WTC11 (cell line): ENCODE measurements at regions not wholly inside any gene's neighbourhood (a gene's known extent, or its start where the extent isn't known, plus 50 kb on each side); places are given as distances from the start of the nearest gene placed in this dataset.

Source experiments
- ATAC-seq: fragments of 200-7000 bp; cut with Tn5 transposase; 2 replicates; pipeline ENCODE4 v1.10.0; 2021; ENCODE audit warnings: mild to moderate bottlenecking, moderate library complexity
- CTCF ChIA-PET: fragments of 300-600 bp; sonication (Branson Sonifier 250); formaldehyde crosslinking; loops from one replicate; lab custom pipeline; 2021; ENCODE audit warnings: antibody characterized with exemption; lab: Charles Lee
- POLR2A ChIA-PET: fragments of 350-600 bp; sonication (Branson Sonifier 250); formaldehyde crosslinking; loops from one replicate; lab custom pipeline; 2021; ENCODE audit warnings: antibody characterized with exemption; lab: Charles Lee
- DNase-seq: peaks from one replicate; pipeline ENCODE4 v3.0.0; 2021; ENCODE audit warnings: low spot score
- H3K27ac Mint-ChIP-seq: 2 replicates; pipeline ENCODE4 v1.8.0; 2021; ENCODE audit warnings: mixed read lengths
- H3K27me3 Mint-ChIP-seq: 2 replicates; pipeline ENCODE4 v1.8.0; 2021; ENCODE audit warnings: low read depth, mild to moderate bottlenecking, moderate library complexity, mixed read lengths
- H3K36me3 Mint-ChIP-seq: 2 replicates; pipeline ENCODE4 v1.8.0; 2021; ENCODE audit warnings: mixed read lengths
- H3K4me1 Mint-ChIP-seq: 2 replicates; pipeline ENCODE4 v1.8.0; 2022; ENCODE audit warnings: mixed read lengths
- H3K4me3 Mint-ChIP-seq: 2 replicates; pipeline ENCODE4 v1.8.0; 2021; ENCODE audit warnings: mild to moderate bottlenecking, moderate library complexity, mixed read lengths
- H3K9me3 Mint-ChIP-seq: 2 replicates; pipeline ENCODE4 v1.8.0; 2021; ENCODE audit warnings: mixed read lengths
- ATF1 ChIP-seq: sonication (generic); formaldehyde crosslinking; IDR thresholded peaks from 2 replicates; pipeline ENCODE4 v1.8.1; 2023; ENCODE audit warnings: mild to moderate bottlenecking, moderate library complexity, missing genetic modification reagents
- CBFB ChIP-seq: sonication (generic); formaldehyde crosslinking; IDR thresholded peaks from 2 replicates; pipeline ENCODE4 v1.8.1; 2022; ENCODE audit warnings: mild to moderate bottlenecking, low read depth, missing genetic modification reagents
- CREB1 ChIP-seq: sonication (generic); formaldehyde crosslinking; IDR thresholded peaks from 2 replicates; pipeline ENCODE4 v1.8.0; 2023; ENCODE audit warnings: mild to moderate bottlenecking, missing genetic modification reagents
- ERG ChIP-seq: fragments of 250-450 bp; sonication (Bioruptor Pico); IDR thresholded peaks from 2 replicates; pipeline ENCODE4 v1.8.0; 2021; ENCODE audit warnings: mild to moderate bottlenecking
- ESRRA ChIP-seq: sonication (generic); formaldehyde crosslinking; IDR thresholded peaks from 2 replicates; pipeline ENCODE4 v1.8.1; 2022; ENCODE audit warnings: mild to moderate bottlenecking, missing genetic modification reagents, borderline replicate concordance
- FOXP1 ChIP-seq: sonication (generic); formaldehyde crosslinking; IDR thresholded peaks from 2 replicates; pipeline ENCODE4 v1.8.0; 2022; ENCODE audit warnings: missing genetic modification reagents, mild to moderate bottlenecking, moderate library complexity, borderline replicate concordance
- IRF2 ChIP-seq: sonication (generic); formaldehyde crosslinking; IDR thresholded peaks from 2 replicates; pipeline ENCODE4 v1.8.0; 2022; ENCODE audit warnings: low read depth, missing genetic modification reagents, borderline replicate concordance
- MXD4 ChIP-seq: fragments of 250-450 bp; sonication (Bioruptor Pico); IDR thresholded peaks from 2 replicates; pipeline ENCODE4 v1.8.0; 2021; ENCODE audit warnings: mild to moderate bottlenecking, moderate library complexity, borderline replicate concordance
- MYBL2 ChIP-seq: sonication (generic); formaldehyde crosslinking; IDR thresholded peaks from 2 replicates; pipeline ENCODE4 v1.8.1; 2023; ENCODE audit warnings: mild to moderate bottlenecking, moderate library complexity, missing genetic modification reagents
- PREB ChIP-seq: sonication (generic); formaldehyde crosslinking; IDR thresholded peaks from 2 replicates; pipeline ENCODE4 v1.8.1; 2022; ENCODE audit warnings: mild to moderate bottlenecking, missing genetic modification reagents, moderate library complexity, borderline replicate concordance
- PRRX2 ChIP-seq: fragments of 250-450 bp; sonication (Bioruptor Pico); IDR thresholded peaks from 2 replicates; pipeline ENCODE4 v1.8.0; 2021; ENCODE audit warnings: mild to moderate bottlenecking
- ZNF423 ChIP-seq: fragments of 250-450 bp; sonication (Bioruptor Pico); IDR thresholded peaks from 2 replicates; pipeline ENCODE4 v2.1.2; 2022; ENCODE audit warnings: mild to moderate bottlenecking, moderate library complexity
- TF ChIP-seq, protein P1 (sequence below): sonication (generic); formaldehyde crosslinking; IDR thresholded peaks from 2 replicates; pipeline ENCODE4 v1.8.1; 2023; ENCODE audit warnings: mild to moderate bottlenecking, missing genetic modification reagents
- TF ChIP-seq, protein P2 (sequence below): sonication (generic); formaldehyde crosslinking; IDR thresholded peaks from 2 replicates; pipeline ENCODE4 v1.8.0; 2023; ENCODE audit warnings: missing genetic modification reagents, mild to moderate bottlenecking, borderline replicate concordance
- TF ChIP-seq, protein P3 (sequence below): sonication (generic); formaldehyde crosslinking; IDR thresholded peaks from 2 replicates; pipeline ENCODE4 v1.8.0; 2023; ENCODE audit warnings: mild to moderate bottlenecking, missing genetic modification reagents
- TF ChIP-seq, protein P4 (sequence below): fragments of 200-600 bp; IDR thresholded peaks from 2 replicates; pipeline ENCODE4 v1.8.0; 2022; ENCODE audit warnings: antibody characterized with exemption

DNA sequence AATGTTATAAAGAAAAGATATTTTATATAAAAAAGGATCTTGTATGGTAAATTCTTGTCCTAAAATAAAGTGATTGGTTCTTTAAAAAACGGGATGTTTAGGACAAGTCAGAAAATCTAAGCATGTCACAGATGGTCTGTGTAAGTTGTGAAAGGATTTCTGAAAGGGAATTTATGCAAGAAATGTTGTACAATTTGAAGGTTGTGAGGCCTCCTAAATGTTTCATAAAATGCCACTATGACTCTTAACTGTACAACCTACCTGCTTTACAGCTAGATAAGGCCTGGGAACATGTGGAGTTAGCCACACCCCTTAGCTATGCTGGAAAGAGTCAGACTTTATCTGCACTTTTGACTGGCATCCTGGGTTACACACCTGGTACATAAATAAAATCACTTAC is 951.5 kb upstream of the POU3F4 start:
- Mint-ChIP-seq H3K36me3 (peaks cover 28% of the 10 kb centered on the region), H3K27ac (no peak overlapping the region), H3K4me1 (no peaks in the 10 kb centered on the region), H3K9me3 (peaks cover 32% of the 10 kb centered on the region), H3K27me3 (no peaks in the 10 kb centered on the region; the same call in 1 of the 2 replicates), H3K4me3 (no peak overlapping the region)
- no peak for ATAC-seq
- TF ChIP-seq PRRX2 (CRISPR knock-in tag) (no peak), CBFB (CRISPR knock-in tag) (no peak), FOXP1 (CRISPR knock-in tag) (no peak), MYBL2 (CRISPR knock-in tag) (no peak), MXD4 (CRISPR knock-in tag) (no peak), ERG (no peak), ESRRA (no peak), ATF1 (CRISPR knock-in tag) (no peak), ZNF423 (CRISPR knock-in tag) (no peak), IRF2 (no peak), CREB1 (CRISPR knock-in tag) (no peak), PREB (CRISPR knock-in tag) (no peak)
- TF ChIP-seq, protein P1, sequence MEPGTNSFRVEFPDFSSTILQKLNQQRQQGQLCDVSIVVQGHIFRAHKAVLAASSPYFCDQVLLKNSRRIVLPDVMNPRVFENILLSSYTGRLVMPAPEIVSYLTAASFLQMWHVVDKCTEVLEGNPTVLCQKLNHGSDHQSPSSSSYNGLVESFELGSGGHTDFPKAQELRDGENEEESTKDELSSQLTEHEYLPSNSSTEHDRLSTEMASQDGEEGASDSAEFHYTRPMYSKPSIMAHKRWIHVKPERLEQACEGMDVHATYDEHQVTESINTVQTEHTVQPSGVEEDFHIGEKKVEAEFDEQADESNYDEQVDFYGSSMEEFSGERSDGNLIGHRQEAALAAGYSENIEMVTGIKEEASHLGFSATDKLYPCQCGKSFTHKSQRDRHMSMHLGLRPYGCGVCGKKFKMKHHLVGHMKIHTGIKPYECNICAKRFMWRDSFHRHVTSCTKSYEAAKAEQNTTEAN (CRISPR knock-in tag): no peak
- TF ChIP-seq, protein P2, sequence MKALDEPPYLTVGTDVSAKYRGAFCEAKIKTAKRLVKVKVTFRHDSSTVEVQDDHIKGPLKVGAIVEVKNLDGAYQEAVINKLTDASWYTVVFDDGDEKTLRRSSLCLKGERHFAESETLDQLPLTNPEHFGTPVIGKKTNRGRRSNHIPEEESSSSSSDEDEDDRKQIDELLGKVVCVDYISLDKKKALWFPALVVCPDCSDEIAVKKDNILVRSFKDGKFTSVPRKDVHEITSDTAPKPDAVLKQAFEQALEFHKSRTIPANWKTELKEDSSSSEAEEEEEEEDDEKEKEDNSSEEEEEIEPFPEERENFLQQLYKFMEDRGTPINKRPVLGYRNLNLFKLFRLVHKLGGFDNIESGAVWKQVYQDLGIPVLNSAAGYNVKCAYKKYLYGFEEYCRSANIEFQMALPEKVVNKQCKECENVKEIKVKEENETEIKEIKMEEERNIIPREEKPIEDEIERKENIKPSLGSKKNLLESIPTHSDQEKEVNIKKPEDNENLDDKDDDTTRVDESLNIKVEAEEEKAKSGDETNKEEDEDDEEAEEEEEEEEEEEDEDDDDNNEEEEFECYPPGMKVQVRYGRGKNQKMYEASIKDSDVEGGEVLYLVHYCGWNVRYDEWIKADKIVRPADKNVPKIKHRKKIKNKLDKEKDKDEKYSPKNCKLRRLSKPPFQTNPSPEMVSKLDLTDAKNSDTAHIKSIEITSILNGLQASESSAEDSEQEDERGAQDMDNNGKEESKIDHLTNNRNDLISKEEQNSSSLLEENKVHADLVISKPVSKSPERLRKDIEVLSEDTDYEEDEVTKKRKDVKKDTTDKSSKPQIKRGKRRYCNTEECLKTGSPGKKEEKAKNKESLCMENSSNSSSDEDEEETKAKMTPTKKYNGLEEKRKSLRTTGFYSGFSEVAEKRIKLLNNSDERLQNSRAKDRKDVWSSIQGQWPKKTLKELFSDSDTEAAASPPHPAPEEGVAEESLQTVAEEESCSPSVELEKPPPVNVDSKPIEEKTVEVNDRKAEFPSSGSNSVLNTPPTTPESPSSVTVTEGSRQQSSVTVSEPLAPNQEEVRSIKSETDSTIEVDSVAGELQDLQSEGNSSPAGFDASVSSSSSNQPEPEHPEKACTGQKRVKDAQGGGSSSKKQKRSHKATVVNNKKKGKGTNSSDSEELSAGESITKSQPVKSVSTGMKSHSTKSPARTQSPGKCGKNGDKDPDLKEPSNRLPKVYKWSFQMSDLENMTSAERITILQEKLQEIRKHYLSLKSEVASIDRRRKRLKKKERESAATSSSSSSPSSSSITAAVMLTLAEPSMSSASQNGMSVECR (CRISPR knock-in tag): no peak
- TF ChIP-seq, protein P3, sequence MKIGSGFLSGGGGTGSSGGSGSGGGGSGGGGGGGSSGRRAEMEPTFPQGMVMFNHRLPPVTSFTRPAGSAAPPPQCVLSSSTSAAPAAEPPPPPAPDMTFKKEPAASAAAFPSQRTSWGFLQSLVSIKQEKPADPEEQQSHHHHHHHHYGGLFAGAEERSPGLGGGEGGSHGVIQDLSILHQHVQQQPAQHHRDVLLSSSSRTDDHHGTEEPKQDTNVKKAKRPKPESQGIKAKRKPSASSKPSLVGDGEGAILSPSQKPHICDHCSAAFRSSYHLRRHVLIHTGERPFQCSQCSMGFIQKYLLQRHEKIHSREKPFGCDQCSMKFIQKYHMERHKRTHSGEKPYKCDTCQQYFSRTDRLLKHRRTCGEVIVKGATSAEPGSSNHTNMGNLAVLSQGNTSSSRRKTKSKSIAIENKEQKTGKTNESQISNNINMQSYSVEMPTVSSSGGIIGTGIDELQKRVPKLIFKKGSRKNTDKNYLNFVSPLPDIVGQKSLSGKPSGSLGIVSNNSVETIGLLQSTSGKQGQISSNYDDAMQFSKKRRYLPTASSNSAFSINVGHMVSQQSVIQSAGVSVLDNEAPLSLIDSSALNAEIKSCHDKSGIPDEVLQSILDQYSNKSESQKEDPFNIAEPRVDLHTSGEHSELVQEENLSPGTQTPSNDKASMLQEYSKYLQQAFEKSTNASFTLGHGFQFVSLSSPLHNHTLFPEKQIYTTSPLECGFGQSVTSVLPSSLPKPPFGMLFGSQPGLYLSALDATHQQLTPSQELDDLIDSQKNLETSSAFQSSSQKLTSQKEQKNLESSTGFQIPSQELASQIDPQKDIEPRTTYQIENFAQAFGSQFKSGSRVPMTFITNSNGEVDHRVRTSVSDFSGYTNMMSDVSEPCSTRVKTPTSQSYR: no peak
- TF ChIP-seq, protein P4, sequence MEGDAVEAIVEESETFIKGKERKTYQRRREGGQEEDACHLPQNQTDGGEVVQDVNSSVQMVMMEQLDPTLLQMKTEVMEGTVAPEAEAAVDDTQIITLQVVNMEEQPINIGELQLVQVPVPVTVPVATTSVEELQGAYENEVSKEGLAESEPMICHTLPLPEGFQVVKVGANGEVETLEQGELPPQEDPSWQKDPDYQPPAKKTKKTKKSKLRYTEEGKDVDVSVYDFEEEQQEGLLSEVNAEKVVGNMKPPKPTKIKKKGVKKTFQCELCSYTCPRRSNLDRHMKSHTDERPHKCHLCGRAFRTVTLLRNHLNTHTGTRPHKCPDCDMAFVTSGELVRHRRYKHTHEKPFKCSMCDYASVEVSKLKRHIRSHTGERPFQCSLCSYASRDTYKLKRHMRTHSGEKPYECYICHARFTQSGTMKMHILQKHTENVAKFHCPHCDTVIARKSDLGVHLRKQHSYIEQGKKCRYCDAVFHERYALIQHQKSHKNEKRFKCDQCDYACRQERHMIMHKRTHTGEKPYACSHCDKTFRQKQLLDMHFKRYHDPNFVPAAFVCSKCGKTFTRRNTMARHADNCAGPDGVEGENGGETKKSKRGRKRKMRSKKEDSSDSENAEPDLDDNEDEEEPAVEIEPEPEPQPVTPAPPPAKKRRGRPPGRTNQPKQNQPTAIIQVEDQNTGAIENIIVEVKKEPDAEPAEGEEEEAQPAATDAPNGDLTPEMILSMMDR: no peak
- POLR2A ChIA-PET: no interaction called here
- no peak for DNase-seq
- CTCF ChIA-PET: no interaction called here
